HG03439 (cell line): ENCODE measurements at regions not wholly inside any gene's neighbourhood (a gene's known extent, or its start where the extent isn't known, plus 50 kb on each side); places are given as distances from the start of the nearest gene placed in this dataset.
"Not testable (repeated sequence)": the region's sequence is repeated elsewhere in the genome, so short reads cannot be mapped to it uniquely, and the experiment has no call there.

ENCODE experiments used
- ATAC-seq: cut with Tn5 transposase; IDR thresholded peaks from one replicate; pipeline ENCODE4 v1.9.1; 2021; ENCODE audit warnings: mild to moderate bottlenecking, moderate library complexity; ENCODE audit not compliant: unreplicated experiment

DNA sequence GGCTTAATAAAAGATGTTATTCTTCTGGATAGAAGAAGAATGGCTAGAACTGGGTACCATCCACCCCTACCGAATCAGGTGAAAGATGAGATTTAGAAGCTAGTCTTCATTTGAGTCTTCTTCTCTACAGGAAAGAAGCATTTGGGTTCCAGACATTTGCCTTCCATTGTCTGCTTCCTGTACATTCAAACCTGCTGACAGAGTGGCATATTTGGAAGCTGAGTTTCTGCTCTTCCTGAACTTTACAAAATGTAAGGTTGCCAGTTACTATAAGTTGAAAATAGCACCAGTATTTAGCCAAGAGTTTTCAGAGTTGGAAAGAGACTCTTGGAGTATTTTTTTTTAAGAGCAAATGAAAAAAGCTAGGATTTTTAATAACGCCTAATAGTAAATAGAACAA, 525.4 kb upstream of the TLE4 start:
- ATAC-seq = no peak

DNA sequence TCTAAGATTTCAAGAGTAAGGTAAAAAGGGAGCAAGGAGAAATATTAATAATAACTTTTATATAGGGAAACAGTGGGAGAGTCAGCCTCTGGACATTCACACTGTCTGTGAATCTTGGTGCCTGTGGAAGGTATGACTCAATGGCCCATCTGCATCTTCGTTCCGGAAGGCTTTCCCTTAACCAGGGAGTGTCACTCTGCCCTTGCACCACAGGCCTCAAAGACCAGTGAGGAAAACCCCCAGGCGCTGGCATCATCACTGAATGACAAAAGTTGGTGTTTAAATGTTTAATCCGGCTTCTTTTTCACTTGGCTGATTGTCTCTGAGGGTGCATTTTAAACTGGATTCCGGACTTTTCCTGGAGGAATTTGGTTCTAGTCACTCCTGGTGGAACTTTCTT, 522.4 kb upstream of the TLE4 start:
- ATAC-seq = no peak

DNA sequence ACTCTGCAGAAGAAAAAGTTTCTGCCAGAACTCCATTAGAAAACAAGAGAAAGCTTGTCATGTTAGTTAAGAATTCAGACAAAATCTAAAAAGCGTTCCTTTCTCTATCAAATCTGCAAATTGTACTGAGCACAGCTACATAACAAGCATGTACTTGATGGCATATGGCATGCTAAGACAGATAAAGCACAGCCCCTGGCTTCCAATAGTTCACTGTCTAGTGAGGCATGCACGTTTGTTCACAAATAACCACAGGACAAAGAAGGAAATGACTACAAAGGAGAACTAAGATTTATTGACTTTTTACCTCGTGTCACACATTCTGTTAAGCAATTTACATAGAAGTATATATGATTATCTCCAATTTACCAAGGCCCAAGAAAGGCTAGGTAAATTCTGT, 518.2 kb upstream of the TLE4 start:
- no peak for ATAC-seq

DNA sequence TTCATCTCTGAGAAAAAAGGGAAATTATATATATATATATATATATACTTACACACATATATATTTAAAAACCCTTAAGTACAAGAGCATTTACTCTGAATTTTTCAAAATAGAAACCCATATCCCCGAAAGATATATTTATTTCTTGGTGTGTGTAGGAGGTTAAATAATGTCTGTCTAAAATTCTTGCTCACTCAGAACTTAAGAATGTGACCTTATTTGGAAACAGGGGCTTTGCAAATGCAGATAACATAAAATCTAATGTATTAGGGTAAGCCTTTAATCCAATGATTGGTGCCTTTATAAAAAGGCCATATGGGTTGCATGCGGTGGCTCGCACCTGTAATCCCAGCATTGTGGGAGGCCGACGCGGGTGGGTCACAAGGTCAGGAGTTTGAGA, 517.3 kb upstream of the TLE4 start:
- ATAC-seq = no peak

DNA sequence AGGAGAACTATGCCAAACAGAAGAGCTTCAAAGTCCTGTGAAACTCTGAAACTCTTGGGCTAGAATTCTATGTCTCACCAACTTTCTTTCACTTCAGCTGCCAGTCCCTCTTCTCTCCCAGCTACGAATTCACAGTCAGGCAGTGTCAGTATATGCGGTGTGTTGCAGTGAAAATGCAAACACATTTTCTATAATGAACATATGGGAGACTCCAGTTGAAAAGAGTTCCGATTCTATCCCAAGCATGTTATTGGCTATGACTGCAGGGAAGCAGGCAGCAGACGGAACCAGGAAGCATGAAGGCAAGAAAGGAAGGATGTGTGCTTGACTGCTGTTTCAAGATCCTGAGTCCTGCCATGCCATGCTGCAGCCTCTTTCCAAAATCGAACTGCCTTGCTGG, 515.7 kb upstream of the TLE4 start:
- no peak for ATAC-seq

DNA sequence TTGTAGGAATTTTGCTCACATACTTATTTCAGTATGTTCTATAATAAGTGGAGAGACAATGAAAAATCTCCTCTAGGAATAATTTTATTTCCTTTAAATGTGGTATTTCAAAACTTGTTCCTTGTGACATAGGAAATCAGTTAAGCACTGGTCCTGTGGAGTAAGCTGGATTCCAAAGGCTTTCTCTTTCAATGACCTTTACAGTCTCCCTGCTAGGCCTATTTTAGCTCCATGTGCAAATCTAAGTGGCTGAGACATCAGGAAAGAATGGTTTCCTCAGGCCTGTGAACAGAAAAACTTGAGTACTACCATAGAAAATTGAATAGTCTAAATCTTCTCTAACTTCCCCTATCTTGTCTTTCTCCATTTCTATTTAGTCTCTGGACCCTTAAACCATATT, 514.2 kb upstream of the TLE4 start:
- no peak for ATAC-seq

DNA sequence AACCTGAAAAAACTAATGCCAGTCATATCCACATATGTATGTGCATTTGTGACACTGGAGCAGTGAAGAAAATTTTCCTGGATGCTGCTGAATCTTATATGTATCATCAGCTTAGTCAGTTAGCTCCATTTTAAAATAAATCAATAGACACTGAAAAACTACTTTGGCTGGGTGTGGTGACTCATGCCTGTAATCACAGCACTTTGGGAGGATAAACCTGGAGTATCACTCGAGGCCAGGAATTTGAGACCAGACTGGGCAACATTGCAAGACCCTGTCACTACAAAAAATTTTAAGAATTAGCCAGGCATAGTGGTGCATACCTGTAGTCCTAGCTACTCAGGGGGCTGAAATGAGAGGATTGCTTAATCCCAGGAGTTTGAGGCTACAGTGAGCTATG, 511.0 kb upstream of the TLE4 start:
- no peak for ATAC-seq

DNA sequence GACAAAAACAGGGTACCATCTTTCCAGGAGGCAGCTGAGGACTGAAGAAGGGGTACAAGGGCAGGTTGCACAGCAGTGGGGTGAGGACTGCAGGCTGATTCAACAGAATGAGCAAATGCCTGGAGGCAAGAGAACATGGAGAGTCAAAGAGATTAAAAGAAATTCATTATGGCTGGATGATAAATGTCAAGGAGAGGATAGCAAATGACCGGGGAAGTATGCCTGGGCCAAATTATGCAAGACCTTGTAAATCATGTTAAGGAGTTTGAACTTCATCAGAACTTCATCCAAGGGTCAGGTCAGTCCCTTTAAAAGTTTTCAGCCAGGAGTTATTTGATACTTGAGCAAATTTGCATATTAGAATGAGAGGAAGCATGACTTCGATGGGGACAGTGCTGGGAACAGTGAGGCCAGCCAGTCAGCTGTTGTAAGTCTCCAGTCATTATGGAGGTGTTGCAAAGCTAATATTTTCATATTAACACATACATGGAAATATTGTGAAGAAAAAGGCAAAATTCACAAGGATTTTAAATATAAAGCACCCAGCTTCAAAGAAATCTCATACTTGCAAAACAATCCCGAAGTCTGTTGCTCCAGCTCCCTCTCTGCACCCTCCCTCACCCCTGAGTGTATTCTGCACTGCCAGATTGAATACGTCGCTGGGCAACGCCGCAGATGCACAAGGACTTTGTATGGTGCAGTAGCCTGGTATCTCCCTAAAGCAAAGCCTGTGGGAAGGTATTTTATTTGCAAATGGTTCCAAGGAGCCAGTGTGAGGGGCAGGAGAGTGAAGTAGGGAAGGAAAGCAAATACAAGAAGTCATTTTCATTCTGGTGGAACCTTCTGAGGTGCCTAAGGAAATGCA, 509.8 kb upstream of the TLE4 start:
- no peak for ATAC-seq

DNA sequence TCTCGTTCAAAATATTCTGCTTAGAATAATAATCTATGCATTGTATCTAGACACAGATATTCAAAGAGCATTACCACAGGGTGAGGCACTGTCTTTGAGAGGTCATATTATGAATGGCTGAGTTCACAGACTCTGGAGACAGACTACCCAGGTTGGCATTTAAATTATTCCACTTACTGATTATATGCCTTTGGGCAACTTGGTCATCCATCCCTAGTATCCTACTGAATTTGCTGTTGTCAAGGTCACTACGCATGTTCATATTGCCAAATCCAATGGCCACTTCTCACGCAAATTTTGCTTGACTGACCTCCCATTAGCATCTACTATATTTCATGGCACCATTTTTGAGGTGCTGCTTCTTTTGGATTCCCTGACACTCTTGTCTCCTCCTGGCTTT, 498.6 kb upstream of the TLE4 start:
- ATAC-seq = no peak

DNA sequence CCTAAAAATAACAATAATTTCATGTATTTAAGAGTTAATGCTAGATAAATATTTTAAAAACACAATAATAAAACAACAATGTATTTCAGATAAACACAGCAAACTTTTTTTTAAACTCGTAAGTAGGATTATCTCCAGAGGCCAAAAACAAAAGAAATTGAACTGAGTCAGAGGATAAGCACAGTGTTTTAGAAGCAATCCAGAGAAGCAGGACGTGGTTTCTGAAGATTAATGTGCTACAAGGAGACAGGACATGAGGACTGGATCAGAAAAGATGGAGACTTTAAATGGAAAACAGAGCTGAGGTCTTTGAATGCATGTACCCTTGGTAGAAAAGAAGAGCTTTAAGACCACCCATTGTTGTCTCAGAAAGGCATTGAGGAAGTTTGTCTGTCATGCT, 491.2 kb upstream of the TLE4 start:
- no peak for ATAC-seq

DNA sequence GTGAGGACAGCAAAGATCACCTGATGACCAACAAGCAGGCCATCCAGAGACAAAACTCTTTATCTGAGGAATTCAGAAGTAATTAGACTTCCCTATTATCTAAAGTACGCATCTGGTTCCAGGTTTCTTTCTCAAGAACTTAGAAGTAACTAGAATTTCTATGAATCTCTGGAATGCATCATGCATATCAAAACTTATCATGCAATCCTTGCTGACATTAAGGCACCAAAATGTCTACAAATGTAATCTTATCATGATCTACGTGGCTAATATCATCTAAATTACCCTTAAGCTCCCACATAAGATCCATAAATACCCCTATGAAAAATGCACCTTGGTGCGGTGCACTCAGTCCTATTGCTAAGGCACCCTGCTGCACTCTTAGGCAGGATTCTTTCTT, 488.1 kb upstream of the TLE4 start:
- no peak for ATAC-seq

DNA sequence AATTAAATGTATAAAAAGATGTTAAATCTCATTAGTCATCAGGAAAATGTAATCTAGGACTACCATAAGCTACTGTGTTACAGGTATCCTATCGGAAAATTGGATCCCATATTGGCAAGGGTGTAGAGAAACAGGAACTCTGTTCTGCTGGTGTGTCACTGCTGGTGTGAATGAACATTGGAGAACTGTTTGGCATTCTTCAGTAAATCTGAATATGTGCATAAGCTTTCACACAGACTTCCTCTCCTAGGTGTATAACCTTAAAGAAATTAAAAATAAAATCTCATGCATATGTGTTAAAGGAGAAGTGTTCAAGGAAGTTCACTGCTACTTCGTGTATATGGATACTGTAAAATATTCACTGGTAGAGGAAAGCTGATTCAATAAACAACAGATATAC, 484.6 kb upstream of the TLE4 start:
- no peak for ATAC-seq

DNA sequence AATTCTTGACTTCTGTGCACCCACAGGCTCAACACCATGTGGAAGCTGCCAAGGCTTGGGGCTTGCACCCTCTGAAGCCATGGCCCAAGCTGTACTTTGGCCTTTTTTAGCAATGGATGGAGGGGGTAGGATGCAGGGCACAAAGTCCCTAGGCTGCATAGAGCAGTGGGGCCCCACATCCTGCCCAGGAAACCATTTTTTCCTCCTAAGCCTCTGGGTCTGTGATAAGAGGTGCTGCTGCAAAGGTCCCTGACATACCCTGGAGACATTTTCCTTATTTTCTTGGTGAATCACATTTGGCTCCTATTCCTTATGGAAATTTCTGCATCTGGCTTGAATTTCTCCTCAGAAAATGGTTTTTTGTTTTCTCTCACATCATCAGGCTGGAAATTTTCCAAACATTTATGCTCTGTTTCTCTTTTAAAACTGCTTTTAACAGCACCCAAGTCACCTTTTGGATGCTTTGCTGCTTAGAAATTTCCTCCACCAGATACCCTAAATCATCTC, 482.7 kb upstream of the TLE4 start:
- ATAC-seq = no peak

DNA sequence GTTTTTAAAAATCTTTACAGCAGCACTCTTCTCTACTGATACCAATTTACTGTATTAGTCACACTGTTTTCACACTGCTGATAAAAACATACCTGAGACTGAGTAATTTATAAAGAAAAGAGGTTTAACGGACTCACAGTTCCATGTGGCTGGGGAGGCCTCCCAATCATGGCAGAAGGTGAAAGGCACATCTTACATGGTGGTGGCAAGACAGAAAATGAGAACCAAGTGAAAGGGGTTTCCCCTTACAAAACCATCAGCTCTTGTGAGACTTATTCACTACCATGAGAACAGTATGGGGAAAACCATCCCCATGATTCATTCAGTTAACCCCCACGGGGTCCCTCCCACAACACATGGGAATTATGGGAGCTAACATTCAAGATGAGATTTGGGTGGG, 481.9 kb upstream of the TLE4 start:
- ATAC-seq = not testable (repeated sequence)

DNA sequence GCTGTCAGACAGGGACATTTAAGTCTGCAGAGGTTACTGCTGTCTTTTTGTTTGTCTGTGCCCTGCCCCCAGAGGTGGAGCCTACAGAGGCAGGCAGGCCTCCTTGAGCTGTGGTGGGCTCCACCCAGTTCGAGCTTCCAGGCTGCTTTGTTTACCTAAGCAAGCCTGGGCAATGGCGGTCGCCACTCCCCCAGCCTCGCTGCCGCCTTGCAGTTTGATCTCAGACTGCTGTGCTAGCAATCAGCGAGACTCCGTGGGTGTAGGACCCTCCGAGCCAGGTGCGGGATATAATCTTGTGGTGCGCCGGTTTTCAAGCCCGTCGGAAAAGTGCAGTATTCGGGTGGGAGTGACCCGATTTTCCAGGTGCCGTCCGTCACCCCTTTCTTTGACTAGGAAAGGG, 468.5 kb upstream of the TLE4 start:
- ATAC-seq = not testable (repeated sequence)

DNA sequence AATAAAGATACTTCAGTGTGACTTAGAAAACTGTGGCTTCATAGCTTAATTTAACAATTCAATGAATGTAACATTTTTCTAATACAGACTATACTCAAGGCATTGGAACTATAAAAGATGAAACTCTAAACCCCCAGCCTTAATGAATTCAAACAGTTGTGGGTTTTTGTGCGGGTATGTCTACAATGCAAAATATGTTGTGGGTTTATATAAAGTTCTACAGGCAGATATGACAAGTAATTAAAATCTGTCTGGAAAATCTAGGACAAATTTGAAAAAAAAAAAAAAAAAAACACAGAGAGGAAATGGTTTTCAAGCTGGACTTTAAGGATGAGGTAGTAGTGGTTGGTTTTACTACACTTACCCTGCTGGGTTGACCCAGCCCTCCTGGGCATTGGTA, 467.5 kb upstream of the TLE4 start:
- no peak for ATAC-seq

DNA sequence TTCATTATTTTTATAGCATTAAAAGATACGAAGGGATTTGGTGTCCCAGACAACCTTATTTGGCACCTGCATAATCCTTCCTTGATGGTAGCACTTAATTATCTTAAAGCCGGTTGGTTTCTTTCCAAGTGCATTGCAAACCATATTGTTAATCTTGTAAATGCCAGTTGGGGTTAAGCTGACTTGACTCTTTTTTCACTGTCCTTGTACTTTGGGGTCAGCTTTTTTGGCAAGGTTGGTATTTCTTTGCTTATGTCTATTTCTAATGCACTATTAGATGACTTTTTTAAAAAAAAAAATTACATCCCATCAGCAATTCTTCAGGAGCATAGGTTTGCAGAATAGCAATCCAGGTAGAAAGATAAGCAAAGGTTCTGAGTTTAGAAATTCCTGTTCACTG, 466.8 kb upstream of the TLE4 start:
- no peak for ATAC-seq

DNA sequence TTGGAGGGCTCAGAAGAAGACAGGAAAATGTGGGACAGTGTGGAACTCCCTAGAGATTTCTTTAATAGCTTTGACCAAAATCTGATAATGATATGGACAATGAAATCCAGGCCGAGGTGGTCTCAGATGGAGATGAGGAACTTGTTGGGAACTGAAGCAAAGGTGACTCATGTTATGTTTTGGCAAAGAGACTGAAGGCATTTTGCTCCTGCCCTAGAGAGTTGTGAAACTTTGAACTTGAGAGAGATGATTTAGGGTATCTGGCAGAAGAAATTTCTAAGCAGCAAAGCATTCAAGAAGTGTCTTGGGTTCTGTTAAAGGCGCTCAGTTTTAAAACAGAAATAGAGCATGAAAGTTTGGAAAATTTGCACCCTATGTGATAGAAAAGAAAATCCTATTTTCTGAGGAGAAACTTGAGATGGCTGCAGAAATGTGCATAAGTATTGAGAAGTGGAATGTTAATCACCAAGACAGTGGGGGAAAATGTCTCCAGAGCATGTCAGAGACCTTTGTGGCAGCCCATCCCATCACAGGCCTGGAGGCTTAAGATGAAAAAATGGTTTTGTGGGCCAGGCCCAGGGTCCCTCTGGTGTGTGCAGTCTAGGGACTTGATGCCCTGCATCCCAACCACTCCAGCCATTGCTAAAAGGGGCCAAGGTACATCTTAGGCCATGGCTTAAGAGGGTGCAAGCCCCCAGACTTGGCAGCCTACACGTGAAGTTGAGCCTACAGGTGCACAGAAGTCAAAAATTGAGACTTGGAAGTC, 463.7 kb upstream of the TLE4 start:
- ATAC-seq = no peak

DNA sequence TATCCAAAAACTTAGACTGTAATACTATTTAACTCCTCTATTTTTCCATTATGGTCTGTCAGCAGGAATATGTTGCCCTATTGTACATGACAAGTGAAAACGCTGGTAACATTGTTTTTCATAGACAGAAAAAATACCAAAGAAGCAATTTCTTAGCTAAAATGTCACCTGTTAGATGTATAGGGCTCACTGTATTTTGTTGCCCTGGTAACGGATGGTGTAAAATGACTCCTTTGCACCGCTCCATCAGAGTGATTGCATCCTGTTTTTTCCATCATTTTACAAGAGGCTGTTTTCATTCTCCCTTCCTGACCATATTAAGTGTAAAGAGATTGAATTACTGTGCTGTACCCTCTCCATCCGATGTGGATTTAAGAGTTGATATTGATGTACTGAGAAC, 460.1 kb upstream of the TLE4 start:
- ATAC-seq = no peak

DNA sequence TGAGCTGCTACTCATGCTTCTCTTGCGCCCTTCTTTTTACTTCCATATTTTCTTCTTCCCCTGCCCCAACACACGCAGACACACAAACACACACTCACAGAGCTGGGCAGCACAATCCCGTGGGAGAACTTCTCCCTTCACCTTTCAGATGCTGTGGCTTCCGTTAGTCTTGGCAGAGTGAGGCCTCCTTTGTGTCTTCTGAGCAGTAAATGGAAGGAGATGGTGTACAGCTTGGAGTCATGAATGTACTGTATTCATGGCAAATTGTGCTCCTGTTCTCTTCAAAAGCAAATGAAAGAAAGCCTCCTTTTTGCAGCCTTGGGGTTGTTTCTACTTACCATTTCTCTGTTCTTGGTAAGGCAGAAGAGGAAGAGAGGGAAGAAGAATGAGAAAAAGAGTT, 456.6 kb upstream of the TLE4 start:
- no peak for ATAC-seq

DNA sequence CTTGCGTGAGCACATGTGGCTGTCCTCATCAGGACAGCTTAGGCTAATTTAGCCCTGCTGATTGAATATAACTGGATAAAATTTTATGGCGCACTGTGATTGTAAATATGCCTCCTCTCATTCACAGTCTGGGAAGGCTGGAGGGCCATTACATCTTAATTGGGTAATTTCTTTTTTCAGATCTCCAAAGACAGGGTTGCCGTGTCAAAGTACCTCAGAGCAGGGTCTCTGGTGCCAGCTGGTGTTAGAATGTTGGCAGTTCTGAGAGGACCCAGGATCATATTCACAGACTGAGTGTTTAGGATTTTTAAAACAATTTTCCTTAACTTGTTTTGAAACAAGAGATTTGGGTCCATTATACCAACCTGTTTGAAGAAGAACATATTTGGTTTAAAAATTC, 455.7 kb upstream of the TLE4 start:
- no peak for ATAC-seq

DNA sequence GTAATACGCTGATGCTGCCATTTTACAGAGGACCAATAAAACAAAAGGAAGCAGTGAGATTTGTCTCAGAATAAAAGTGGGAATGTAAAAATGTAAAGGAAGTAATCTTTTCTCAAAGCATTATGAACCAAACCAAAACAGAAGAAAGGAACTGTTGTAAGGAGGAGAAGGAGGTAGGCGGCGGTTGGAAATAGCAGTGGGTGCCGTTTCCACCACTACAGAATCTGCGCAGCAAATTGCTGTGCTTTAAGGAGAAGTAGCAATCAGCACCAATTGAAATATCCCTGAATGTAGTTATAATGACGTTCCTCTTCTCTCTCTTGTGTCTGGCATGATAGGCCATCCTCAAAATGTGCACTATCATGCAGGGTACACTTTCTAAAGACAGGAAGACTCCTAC, 455.1 kb upstream of the TLE4 start:
- ATAC-seq = no peak
